ENCODE measurements at regions not wholly inside any gene's neighbourhood (a gene's known extent, or its start where the extent isn't known, plus 50 kb on each side); places are given as distances from the start of the nearest gene placed in this dataset.

DNA sequence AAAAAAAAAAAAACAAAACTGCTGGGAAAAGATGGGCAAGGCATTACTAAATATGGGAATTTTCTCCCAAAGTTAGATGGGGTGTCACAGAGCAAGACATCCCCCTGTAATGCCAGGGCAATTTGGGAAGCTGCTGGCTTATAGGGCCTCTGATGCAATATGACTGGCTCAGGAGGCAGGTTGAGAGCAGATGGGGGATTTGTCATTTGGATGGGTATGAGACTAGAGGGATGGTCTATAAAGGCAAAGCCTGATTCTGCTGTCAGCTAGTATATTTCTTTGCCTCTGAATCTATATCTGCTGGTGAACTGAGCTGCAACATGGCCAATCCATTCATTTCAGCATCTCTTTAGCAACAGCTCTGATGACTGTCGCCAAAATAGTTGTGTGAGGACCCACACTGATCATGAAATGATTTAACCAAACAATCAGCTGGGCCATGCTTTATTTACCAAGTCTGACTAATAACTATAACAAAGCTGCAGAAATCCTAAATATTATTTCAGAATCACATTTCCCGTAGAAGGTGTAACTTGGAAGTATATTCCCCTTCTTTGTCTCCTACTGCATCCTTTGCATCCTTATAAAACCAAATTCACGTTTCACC lies 455.1 kb upstream of the ZNF608 start:
- in situ Hi-C loops (cut with MboI; ENCODE audit: low pct_ligation_motif_present in 1 of 4, low pct_unique_long_range_greater_than_20kb in 1 of 4, low sequenced_read_pairs in 3 of 4) = no loop called here
- no peak for DNase-seq
- 88 to 96% methylated on average over 3 of the region's 3 CpGs for WGBS, 2 donors (ENCODE audit: low coverage in 1 of 2)

DNA sequence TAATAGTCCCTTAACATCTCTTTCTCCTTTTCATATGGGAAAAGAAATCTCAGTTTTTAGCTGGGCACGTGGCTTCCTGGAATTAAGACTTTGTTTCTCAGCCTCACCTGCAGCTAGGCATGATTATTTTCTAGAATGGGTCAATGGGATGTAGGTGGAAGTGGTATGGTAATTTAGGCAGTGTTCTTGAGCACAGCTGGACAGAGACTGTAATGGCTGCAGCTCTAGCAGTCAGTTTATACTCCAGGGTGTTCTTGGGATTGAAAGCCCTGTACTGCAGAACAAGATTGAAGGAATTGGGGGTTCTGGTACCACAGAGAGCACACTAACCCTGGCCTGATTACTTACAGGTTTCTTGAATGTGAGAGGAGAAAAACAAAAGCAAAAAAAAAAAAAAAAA lies 455.9 kb upstream of the ZNF608 start:
- Histone ChIP-seq H3K36me3 (no peaks in the 10 kb centered on the region), H3K9me3 (peaks cover 0 to 3% of the 10 kb centered on the region in 2 donors), H3K4me1 (peaks cover 0 to 12% (median 5%) of the 10 kb centered on the region in 4 donors), H3K4me3 (no peak overlapping the region), H3K27me3 (no peaks in the 10 kb centered on the region), H3K27ac (no peak overlapping the region)
- intact Hi-C loops (cut with DNase I; ENCODE audit: low total_unique reads) = no loop called here
- in situ Hi-C loops (cut with MboI; ENCODE audit: low pct_ligation_motif_present in 1 of 4, low pct_unique_long_range_greater_than_20kb in 1 of 4, low sequenced_read_pairs in 3 of 4) = no loop called here
- no peak for DNase-seq
- 67 to 74% methylated on average over 1 of the region's 1 CpG for WGBS, 2 donors (ENCODE audit: low coverage in 1 of 2)
- TF ChIP-seq POLR2AphosphoS5 (IDR thresholded peaks at IDR 0.05) = no peak
- no peak for TF ChIP-seq POLR2A (IDR thresholded peaks at IDR 0.05)
- TF ChIP-seq, protein P1, sequence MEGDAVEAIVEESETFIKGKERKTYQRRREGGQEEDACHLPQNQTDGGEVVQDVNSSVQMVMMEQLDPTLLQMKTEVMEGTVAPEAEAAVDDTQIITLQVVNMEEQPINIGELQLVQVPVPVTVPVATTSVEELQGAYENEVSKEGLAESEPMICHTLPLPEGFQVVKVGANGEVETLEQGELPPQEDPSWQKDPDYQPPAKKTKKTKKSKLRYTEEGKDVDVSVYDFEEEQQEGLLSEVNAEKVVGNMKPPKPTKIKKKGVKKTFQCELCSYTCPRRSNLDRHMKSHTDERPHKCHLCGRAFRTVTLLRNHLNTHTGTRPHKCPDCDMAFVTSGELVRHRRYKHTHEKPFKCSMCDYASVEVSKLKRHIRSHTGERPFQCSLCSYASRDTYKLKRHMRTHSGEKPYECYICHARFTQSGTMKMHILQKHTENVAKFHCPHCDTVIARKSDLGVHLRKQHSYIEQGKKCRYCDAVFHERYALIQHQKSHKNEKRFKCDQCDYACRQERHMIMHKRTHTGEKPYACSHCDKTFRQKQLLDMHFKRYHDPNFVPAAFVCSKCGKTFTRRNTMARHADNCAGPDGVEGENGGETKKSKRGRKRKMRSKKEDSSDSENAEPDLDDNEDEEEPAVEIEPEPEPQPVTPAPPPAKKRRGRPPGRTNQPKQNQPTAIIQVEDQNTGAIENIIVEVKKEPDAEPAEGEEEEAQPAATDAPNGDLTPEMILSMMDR (IDR thresholded peaks at IDR 0.05) = no peak
- TF ChIP-seq EP300 (IDR thresholded peaks at IDR 0.05; ENCODE audit: low read depth) = no peak

More for the DNA sequence above, 455.1 kb upstream of the ZNF608 start:
- no peaks in the 10 kb centered on the region for H3K27me3 ChIP-seq
- no peak overlapping the region for H3K4me3 ChIP-seq
- peaks cover 3 to 18% (median 8%) of the 10 kb centered on the region in 4 donors for H3K4me1 ChIP-seq
- no peak overlapping the region for H3K27ac ChIP-seq
- intact Hi-C loops (cut with DNase I; ENCODE audit: low total_unique reads) = no loop called here
- H3K9me3 ChIP-seq = peaks cover 0 to 3% of the 10 kb centered on the region in 2 donors
- no peaks in the 10 kb centered on the region for H3K36me3 ChIP-seq
- TF ChIP-seq POLR2AphosphoS5 (IDR thresholded peaks at IDR 0.05) (no peak), POLR2A (IDR thresholded peaks at IDR 0.05) (no peak), EP300 (IDR thresholded peaks at IDR 0.05; ENCODE audit: low read depth) (no peak)
- TF ChIP-seq, protein P1 (IDR thresholded peaks at IDR 0.05) = no peak

DNA sequence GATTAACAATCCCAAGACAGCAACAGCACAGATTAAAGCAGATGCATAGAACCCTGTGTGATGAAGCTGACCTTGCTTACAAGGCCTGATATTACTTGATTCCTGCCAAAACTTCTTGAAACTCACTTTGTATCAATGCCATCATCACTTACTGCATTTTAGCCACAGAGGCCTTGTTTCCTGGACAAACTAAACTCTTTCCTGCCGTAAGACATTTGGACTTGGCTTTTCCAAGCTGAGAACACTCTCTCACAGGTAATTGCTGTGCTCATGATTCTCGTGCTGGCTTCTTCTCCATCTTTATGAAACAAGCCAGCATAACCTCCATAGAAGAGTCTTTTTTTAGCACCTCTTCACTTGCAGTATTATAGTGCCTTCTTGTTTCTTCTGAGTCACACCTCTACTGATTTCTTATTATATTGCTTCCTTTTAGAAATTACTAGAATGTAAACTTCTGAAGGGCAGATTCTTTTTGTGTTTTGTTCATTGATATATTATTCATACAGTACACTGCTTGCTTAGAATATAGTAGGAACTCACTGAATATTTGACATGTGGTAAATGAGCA lies 456.5 kb upstream of the ZNF608 start:
- intact Hi-C loops (cut with DNase I; ENCODE audit: low total_unique reads) = no loop called here
- Histone ChIP-seq H3K9me3 (peaks cover 0 to 3% of the 10 kb centered on the region in 2 donors), H3K36me3 (no peaks in the 10 kb centered on the region), H3K27ac (no peak overlapping the region), H3K4me1 (peaks cover 0 to 9% (median 5%) of the 10 kb centered on the region in 4 donors), H3K27me3 (no peaks in the 10 kb centered on the region), H3K4me3 (no peak overlapping the region)
- DNase-seq = no peak
- TF ChIP-seq EP300 (IDR thresholded peaks at IDR 0.05; ENCODE audit: low read depth) = no peak
- no peak for TF ChIP-seq POLR2AphosphoS5 (IDR thresholded peaks at IDR 0.05)
- TF ChIP-seq, protein P1 (IDR thresholded peaks at IDR 0.05) = no peak
- TF ChIP-seq POLR2A (IDR thresholded peaks at IDR 0.05) = no peak
- WGBS, 2 donors (ENCODE audit: low coverage in 1 of 2) = 85 to 86% methylated on average over 2 of the region's 2 CpGs
- in situ Hi-C loops (cut with MboI; ENCODE audit: low pct_ligation_motif_present in 1 of 4, low pct_unique_long_range_greater_than_20kb in 1 of 4, low sequenced_read_pairs in 3 of 4) = no loop called here

DNA sequence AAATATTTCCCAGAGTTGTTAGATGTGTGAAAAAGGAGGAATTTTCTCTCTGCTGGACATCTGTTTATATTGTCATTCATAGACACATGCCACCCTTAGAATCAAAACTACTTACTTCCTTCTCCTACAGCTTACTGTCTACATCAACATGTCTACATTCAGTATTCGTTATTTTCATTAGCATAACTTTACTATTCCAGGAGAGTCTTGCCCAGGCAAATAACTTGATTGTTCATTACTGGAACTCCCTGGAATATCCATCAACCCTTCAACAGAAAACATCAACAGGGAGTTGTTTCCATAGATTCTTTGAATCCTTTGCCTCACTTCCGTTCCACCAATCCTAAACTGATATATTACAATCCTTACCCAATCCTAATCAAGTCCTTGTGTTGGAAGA lies 457.5 kb upstream of the ZNF608 start:
- DNase-seq = no peak
- intact Hi-C loops (cut with DNase I; ENCODE audit: low total_unique reads) = no loop called here
- TF ChIP-seq, protein P1 (IDR thresholded peaks at IDR 0.05) = no peak
- TF ChIP-seq POLR2A (IDR thresholded peaks at IDR 0.05) (no peak), POLR2AphosphoS5 (IDR thresholded peaks at IDR 0.05) (no peak), EP300 (IDR thresholded peaks at IDR 0.05; ENCODE audit: low read depth) (no peak)
- peaks cover 0 to 4% (median 0%) of the 10 kb centered on the region in 4 donors for H3K4me1 ChIP-seq
- no peak overlapping the region for H3K4me3 ChIP-seq
- H3K27me3 ChIP-seq = no peaks in the 10 kb centered on the region
- no peak overlapping the region for H3K27ac ChIP-seq
- WGBS, 2 donors (ENCODE audit: low coverage in 1 of 2) = 50 to 93% methylated on average over 2 of the region's 2 CpGs
- in situ Hi-C loops (cut with MboI; ENCODE audit: low pct_ligation_motif_present in 1 of 4, low pct_unique_long_range_greater_than_20kb in 1 of 4, low sequenced_read_pairs in 3 of 4) = no loop called here
- peaks cover 0 to 3% of the 10 kb centered on the region in 2 donors for H3K9me3 ChIP-seq
- H3K36me3 ChIP-seq = no peaks in the 10 kb centered on the region
